OCI-LY1 (cell line): ENCODE measurements at regions not wholly inside any gene's neighbourhood (a gene's known extent, or its start where the extent isn't known, plus 50 kb on each side); places are given as distances from the start of the nearest gene placed in this dataset.

Source experiments
- CTCF ChIP-seq: fragments of 200-600 bp; sonication (generic), shearing (Covaris generic); IDR thresholded peaks from 2 replicates; pipeline ENCODE4 v1.5.1; 2017; ENCODE audit warnings: mild to moderate bottlenecking, antibody characterized with exemption, low read length, moderate library complexity, mixed read lengths
- EZH2 ChIP-seq: fragments of 200-600 bp; sonication (generic), shearing (Covaris generic); IDR thresholded peaks from 2 replicates; pipeline ENCODE4 v1.8.0; 2017; ENCODE audit warnings: borderline replicate concordance, mixed run types, mild to moderate bottlenecking, antibody characterized with exemption, low read length, moderate library complexity, mixed read lengths

DNA sequence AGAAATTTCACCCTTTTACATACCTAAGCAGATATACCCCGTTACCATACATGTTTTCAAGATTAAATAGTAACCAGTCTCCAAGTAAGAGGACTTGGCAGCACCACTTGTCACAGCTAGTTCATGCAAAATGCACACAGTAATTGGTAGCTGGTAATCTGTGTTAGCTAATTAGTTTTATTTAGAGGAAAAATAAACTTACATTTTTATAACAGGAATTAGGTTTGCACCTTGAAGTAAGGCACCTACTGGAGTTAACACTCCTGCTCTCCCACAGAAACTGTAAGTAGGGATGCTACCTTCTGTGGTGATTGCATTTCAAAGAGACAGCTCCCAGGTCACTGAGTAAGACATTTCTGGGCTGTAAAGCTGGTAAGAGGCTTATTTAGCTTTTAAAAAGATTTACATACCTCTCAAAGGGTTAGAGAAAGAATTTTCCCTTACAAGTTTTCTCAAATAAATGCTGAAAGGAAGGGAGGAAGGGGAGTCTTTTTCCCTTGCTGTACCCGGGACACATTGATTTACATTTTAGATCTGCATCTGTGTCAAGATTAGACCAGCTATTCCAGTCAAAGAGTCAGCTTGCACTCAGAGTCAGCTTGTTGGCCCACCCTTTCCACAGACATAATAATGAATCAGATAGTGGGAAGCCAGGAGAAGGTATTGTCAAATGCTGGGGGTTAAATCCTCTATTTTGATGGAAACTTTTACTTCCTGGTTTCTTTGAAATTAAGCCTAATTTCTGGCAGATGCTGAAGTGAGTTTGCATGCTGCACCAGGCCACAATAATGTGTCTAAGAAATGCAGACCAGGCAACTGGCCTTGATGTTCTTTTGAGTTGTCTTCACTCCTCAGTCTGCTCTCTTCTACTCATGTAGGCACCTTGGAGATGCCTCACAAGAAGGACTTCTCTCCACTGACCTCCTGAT is 77.6 kb upstream of the CHD2 start:
- TF ChIP-seq CTCF: no peak
- no peak for TF ChIP-seq EZH2
